OCI-LY3 (cell line): ENCODE measurements at regions not wholly inside any gene's neighbourhood (a gene's known extent, or its start where the extent isn't known, plus 50 kb on each side); places are given as distances from the start of the nearest gene placed in this dataset.
A peak's percentile ranks its signal among the peaks of the same experiment; 100 is the strongest.

Experiments
- H2AFZ ChIP-seq: fragments of 200-600, 300-600 bp; shearing (Covaris generic); 2 replicates; pipeline ENCODE4 v1.6.0; 2014; ENCODE audit warnings: antibody characterized with exemption, low read depth, low read length
- H3K27ac ChIP-seq: fragments of 200-600, 300-600 bp; sonication (generic); 2 replicates; pipeline ENCODE4 v1.5.1; 2014; ENCODE audit warnings: mild to moderate bottlenecking, low read length, moderate library complexity, mixed read lengths
- H3K27me3 ChIP-seq: fragments of 200-600, 300-600 bp; sonication (generic); 2 replicates; pipeline ENCODE4 v1.6.1; 2014; ENCODE audit warnings: low read depth, low read length, mixed read lengths
- H3K36me3 ChIP-seq: fragments of 200-600, 300-600 bp; sonication (generic); replicated peaks from 2 replicates; pipeline ENCODE3; 2014; ENCODE audit warnings: low read depth, low read length, mixed read lengths
- H3K4me1 ChIP-seq: fragments of 300-600, 200-600 bp; sonication (generic); 2 replicates; pipeline ENCODE4 v1.6.1; 2014; ENCODE audit warnings: low read length, mixed read lengths
- H3K4me2 ChIP-seq: fragments of 200-600, 300-600 bp; sonication (generic); 2 replicates; pipeline ENCODE4 v1.6.1; 2014; ENCODE audit warnings: low read length, mixed read lengths
- H3K4me3 ChIP-seq: fragments of 300-600, 200-600 bp; sonication (generic); 2 replicates; pipeline ENCODE4 v1.5.1; 2014; ENCODE audit warnings: antibody characterized with exemption, mild to moderate bottlenecking, low read length, moderate library complexity
- H3K79me2 ChIP-seq: fragments of 300-600, 200-600 bp; shearing (Covaris generic); 2 replicates; pipeline ENCODE4 v1.6.1; 2014; ENCODE audit warnings: mild to moderate bottlenecking, low read length, mixed read lengths
- H3K9ac ChIP-seq: fragments of 300-600, 200-600 bp; shearing (Covaris generic); 2 replicates; pipeline ENCODE4 v1.6.0; 2014; ENCODE audit warnings: mild to moderate bottlenecking, low read length, moderate library complexity
- H3K9me3 ChIP-seq: fragments of 200-600, 300-600 bp; shearing (Covaris generic); 2 replicates; pipeline ENCODE4 v1.6.1; 2014; ENCODE audit warnings: low read length, mixed read lengths; ENCODE audit not compliant: insufficient read depth
- H4K20me1 ChIP-seq: fragments of 200-600, 300-600 bp; sonication (generic); 2 replicates; pipeline ENCODE4 v1.6.1; 2016; ENCODE audit warnings: low read length, mixed read lengths; ENCODE audit not compliant: insufficient read depth
- EZH2phosphoT487 ChIP-seq: fragments of 200-600 bp; shearing (Covaris generic); IDR thresholded peaks from 2 replicates; pipeline ENCODE4 v1.6.1; 2018; ENCODE audit warnings: antibody characterized with exemption, mixed run types, low read depth
- TF ChIP-seq, protein P1 (sequence below): fragments of 200-600, 300-600 bp; sonication (generic); IDR thresholded peaks from 2 replicates; pipeline ENCODE4 v1.5.1; 2014; ENCODE audit warnings: antibody characterized with exemption, low read length, low read depth

DNA sequence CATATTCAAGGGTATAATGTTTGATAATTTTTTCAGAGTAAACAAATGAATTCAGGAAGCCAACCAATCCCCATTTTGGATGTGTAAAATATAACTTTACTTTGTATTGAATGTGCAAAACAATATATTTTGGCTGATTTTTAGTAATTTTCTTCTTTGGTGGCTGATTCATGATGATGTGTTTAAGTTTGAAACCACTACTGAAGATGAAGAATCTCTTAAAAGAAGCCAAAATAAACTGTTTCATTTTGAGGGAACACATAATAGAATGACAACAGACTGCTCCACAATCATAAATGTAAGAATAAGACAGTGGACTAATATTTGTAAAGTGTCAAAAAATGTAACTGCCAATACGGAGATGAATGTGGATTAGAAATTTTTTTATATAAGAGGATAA is 52.5 kb upstream of the TRIM43 start:
- Histone ChIP-seq H3K9me3 (no peaks in the 10 kb centered on the region), H3K4me1 (peaks cover 44% of the 10 kb centered on the region), H3K4me3 (peak overlapping the region; percentile 25), H3K27ac (peak overlapping the region; percentile 99), H4K20me1 (no peaks in the 10 kb centered on the region), H3K79me2 (no peaks in the 10 kb centered on the region), H2AFZ (no peak overlapping the region), H3K9ac (peak overlapping the region; percentile 48; the same call in 1 of the 2 replicates), H3K36me3 (no peaks in the 10 kb centered on the region), H3K27me3 (no peaks in the 10 kb centered on the region), H3K4me2 (peak overlapping the region; percentile 52)
- TF ChIP-seq, protein P1, sequence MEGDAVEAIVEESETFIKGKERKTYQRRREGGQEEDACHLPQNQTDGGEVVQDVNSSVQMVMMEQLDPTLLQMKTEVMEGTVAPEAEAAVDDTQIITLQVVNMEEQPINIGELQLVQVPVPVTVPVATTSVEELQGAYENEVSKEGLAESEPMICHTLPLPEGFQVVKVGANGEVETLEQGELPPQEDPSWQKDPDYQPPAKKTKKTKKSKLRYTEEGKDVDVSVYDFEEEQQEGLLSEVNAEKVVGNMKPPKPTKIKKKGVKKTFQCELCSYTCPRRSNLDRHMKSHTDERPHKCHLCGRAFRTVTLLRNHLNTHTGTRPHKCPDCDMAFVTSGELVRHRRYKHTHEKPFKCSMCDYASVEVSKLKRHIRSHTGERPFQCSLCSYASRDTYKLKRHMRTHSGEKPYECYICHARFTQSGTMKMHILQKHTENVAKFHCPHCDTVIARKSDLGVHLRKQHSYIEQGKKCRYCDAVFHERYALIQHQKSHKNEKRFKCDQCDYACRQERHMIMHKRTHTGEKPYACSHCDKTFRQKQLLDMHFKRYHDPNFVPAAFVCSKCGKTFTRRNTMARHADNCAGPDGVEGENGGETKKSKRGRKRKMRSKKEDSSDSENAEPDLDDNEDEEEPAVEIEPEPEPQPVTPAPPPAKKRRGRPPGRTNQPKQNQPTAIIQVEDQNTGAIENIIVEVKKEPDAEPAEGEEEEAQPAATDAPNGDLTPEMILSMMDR = no peak

DNA sequence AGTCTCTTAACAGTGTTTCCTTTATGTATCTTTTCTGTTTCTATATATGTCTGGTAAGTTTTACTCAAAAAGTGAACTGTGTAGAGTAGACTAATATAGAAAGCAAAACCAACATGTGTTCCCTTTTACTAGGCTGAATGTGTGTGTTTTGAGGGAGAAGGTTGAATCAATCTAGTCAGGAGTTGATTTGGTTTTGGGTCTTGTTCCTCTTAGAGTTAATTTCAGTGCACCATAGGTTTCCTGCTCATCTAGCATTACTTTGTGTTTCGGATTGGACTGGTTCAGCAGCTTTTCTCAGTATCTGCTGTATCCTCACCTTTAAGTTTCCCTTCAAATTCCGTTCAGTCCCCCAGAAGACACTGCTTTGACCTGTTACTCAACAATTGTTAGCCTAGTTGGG is 52.0 kb upstream of the TRIM43 start:
- Histone ChIP-seq H3K4me1 (peaks cover 44% of the 10 kb centered on the region), H3K27ac (peak overlapping the region; percentile 99), H3K36me3 (no peaks in the 10 kb centered on the region), H4K20me1 (no peaks in the 10 kb centered on the region), H3K9ac (peak overlapping the region; percentile 64), H3K9me3 (no peaks in the 10 kb centered on the region), H3K4me3 (peak overlapping the region; percentile 29; the same call in 1 of the 2 replicates), H3K27me3 (no peaks in the 10 kb centered on the region), H3K79me2 (no peaks in the 10 kb centered on the region), H3K4me2 (peak overlapping the region; percentile 62), H2AFZ (no peak overlapping the region)
- TF ChIP-seq EZH2phosphoT487 = no peak
- TF ChIP-seq, protein P1 = no peak
